Effector memory CD8-positive, alpha-beta T cell (primary cell): ENCODE measurements at regions not wholly inside any gene's neighbourhood (a gene's known extent, or its start where the extent isn't known, plus 50 kb on each side); places are given as distances from the start of the nearest gene placed in this dataset.
A peak's percentile ranks its signal among the peaks of the same experiment; 100 is the strongest.

ENCODE experiments used
- ATAC-seq: fragments of 150-1000 bp; cut with Tn5 transposase; replicated peaks from 2 replicates; pipeline ENCODE4 v1.10.0; 2021; ENCODE audit warnings: mild to moderate bottlenecking, moderate library complexity
- DNase-seq, 3 experiments: peaks; one replicate each; pipeline ENCODE4 v3.0.0; 2021
- H3K27ac Mint-ChIP-seq, 2 donors: one replicate each; pipeline ENCODE4 v1.8.0; 2022; ENCODE audit warnings: mild to moderate bottlenecking in 2 of 2, mixed read lengths in 2 of 2, moderate library complexity in 2 of 2
- H3K27me3 Mint-ChIP-seq, 2 donors: one replicate each; pipeline ENCODE4 v1.8.0; 2022; ENCODE audit warnings: mixed read lengths in 2 of 2
- H3K36me3 Mint-ChIP-seq: one replicate; pipeline ENCODE4 v1.8.0; 2022; ENCODE audit warnings: mild to moderate bottlenecking, moderate library complexity, mixed read lengths; ENCODE audit not compliant: insufficient read depth
- H3K4me1 Mint-ChIP-seq, 2 donors: one replicate each; pipeline ENCODE4 v1.8.0; 2022; ENCODE audit warnings: low read depth in 2 of 2, mixed read lengths in 2 of 2
- H3K4me3 Mint-ChIP-seq, 2 donors: one replicate each; pipeline ENCODE4 v1.8.0; 2022; ENCODE audit warnings: mild to moderate bottlenecking in 2 of 2, mixed read lengths in 2 of 2, moderate library complexity in 2 of 2
- H3K9me3 Mint-ChIP-seq, 2 donors: one replicate each; pipeline ENCODE4 v1.8.0; 2022; ENCODE audit warnings: mixed read lengths in 2 of 2

DNA sequence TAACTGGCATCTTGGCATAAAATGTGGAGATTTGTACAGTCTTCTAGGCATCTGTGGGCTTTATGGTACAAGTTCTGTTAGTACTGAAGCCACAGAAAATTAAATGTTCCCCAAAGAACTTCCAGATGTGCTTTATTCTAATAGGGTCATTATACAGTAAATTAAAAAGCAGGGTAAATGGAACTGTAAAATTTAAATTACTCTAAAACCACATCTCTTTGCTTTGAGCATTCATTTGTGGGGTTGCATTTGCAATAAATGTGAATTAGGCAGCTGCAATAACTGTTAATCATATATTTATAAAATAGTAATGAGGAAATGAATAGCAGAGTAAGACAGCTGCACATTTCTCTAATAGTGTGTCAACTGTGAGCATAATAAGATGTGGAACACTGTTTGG lies 151.5 kb downstream of the BUB3 start:
- H3K4me1 Mint-ChIP-seq: no peaks in the 10 kb centered on the region
- H3K4me3 Mint-ChIP-seq: no peak overlapping the region
- no peaks in the 10 kb centered on the region for H3K27me3 Mint-ChIP-seq
- peak overlapping the region in 1 of 2 donors; percentile 9 for H3K27ac Mint-ChIP-seq
- no peak for DNase-seq
- no peak for ATAC-seq
- H3K9me3 Mint-ChIP-seq: no peaks in the 10 kb centered on the region
- no peaks in the 10 kb centered on the region for H3K36me3 Mint-ChIP-seq

DNA sequence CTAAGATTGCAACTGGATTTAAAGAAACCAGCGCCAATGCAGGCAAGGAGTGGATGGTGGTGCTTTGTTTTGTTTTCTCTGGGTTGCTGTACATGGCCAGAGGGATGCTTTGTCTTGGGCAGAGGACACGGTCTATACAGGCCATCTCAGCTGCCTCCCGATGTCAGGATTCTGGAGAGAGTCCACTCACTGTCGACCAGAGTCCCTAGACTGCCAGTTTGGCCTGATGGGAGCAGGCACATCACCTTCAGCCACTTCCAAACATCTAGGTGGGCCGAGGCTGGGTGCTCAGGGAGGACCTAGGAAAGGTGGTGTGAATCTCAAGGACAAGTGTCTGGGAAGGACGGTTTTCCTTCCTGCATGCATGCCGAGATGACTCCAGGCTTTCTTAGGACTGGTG lies 152.1 kb downstream of the BUB3 start:
- DNase-seq (no peak), ATAC-seq (no peak)
- Mint-ChIP-seq H3K4me1 (no peaks in the 10 kb centered on the region), H3K36me3 (no peaks in the 10 kb centered on the region), H3K4me3 (no peak overlapping the region), H3K27me3 (no peaks in the 10 kb centered on the region), H3K9me3 (no peaks in the 10 kb centered on the region), H3K27ac (peak overlapping the region in 1 of 2 donors; percentile 9)

DNA sequence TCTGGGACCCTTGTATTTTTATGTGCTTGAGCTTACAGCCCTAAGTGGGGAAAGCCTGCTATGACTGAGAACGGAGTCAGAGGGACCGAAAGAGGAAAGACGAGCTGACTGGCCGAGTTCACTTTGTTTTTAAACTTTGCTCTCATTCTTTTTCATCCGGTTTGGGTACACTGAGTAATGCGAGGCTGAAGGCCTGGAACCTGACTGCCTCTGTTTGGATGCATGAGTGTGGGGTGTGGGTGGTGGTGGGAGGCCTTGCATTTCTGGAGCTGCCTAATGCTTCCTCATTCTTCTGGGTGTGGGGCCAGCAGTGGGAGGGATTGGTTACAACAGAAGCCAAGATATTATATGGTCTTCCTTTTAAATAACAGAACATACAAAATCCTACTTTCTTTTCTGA lies 155.5 kb downstream of the BUB3 start:
- no peak for ATAC-seq
- H3K27me3 Mint-ChIP-seq: no peaks in the 10 kb centered on the region
- no peaks in the 10 kb centered on the region for H3K4me1 Mint-ChIP-seq
- H3K27ac Mint-ChIP-seq: no peak overlapping the region
- no peaks in the 10 kb centered on the region for H3K9me3 Mint-ChIP-seq
- H3K4me3 Mint-ChIP-seq: no peak overlapping the region
- no peak for DNase-seq
- no peaks in the 10 kb centered on the region for H3K36me3 Mint-ChIP-seq

DNA sequence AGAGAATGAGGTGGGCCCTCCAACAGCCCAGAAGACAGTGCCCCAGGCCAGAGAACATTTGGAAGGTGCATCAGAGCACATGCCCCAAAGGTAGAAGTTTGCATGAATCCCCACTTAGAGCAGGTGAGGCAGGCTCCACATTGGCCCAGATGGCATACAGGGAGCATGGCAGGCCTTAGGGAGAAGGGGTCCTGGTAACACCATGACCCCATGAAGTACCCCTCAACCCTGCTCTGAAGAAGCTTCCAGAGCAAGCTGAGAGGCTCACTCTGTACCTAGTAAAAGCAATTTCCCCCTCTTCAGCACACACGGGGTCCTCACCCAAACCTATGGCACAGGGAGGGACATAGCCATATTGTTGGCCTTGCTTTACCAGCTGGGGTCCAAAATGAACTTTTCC lies 162.6 kb downstream of the BUB3 start:
- Mint-ChIP-seq H3K27ac (no peak overlapping the region), H3K4me1 (no peaks in the 10 kb centered on the region), H3K36me3 (no peaks in the 10 kb centered on the region), H3K27me3 (no peaks in the 10 kb centered on the region), H3K4me3 (no peak overlapping the region), H3K9me3 (no peaks in the 10 kb centered on the region)
- no peak for ATAC-seq
- DNase-seq: no peak

DNA sequence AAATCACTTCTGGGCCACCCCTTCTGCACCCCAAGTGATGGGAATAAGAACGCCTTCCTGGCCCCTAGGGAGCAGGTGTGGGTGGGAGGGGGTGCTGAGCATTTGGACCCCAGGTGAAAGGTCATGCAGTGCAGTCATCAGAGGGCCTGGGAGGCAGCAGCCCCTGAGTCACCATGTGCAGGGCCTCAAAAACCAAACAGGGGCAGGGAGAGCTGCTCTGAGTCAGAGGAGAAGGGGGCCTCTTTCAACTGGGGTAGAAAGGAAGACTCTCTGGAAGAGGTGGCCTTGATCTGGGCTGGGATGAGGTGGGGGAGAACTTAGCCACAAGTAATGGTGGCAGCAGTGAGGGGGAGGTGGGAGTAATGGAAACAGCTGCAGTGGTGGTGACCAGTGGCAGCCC lies 164.3 kb downstream of the BUB3 start:
- Mint-ChIP-seq H3K36me3 (no peaks in the 10 kb centered on the region), H3K4me3 (no peak overlapping the region), H3K27me3 (no peaks in the 10 kb centered on the region), H3K27ac (no peak overlapping the region), H3K4me1 (no peaks in the 10 kb centered on the region), H3K9me3 (no peaks in the 10 kb centered on the region)
- ATAC-seq: no peak
- no peak for DNase-seq

DNA sequence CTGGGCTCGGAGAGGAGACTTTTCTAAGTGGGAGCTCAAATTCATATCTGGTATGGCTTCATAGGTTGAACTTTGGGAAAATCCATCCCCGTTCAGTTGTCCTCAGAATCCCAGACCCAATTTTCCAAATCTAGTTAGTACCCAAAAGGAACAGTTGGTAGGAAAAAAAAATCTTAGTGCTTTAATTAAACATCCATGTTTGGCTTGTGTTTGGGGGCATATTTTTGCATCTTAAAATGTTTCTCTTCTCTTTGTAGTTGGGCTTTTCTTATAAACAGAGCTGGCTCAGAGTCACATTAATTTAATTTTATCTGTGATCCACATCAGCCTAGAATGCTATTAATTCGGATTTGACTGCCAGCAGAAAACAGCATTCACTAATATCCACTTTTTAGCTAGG lies 165.9 kb downstream of the BUB3 start:
- Mint-ChIP-seq H3K36me3 (no peaks in the 10 kb centered on the region), H3K27ac (no peak overlapping the region), H3K9me3 (no peaks in the 10 kb centered on the region), H3K4me3 (no peak overlapping the region), H3K4me1 (no peaks in the 10 kb centered on the region), H3K27me3 (no peaks in the 10 kb centered on the region)
- DNase-seq (no peak), ATAC-seq (no peak)

DNA sequence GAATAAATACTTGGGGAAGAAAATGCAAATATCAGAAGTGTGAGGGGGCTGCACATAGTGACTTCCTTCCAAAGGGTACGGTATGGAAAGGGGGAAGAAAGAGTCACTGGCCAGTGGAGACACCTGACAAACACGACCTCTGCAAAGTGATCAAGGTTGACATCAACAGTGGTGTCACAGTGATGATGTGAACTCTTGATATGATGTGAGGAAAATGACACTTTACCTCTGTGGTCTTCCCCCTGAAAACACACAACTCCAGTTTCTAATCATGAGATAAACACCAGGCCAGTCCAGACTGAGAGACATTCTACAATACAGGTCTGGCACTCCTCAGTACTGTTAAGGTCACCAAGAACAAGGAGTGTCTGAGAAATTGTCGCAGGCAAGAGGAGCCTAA lies 169.7 kb downstream of the BUB3 start:
- no peak for DNase-seq
- Mint-ChIP-seq H3K36me3 (no peaks in the 10 kb centered on the region), H3K27me3 (peaks cover 0 to 9% of the 10 kb centered on the region in 2 donors), H3K4me3 (no peak overlapping the region), H3K27ac (no peak overlapping the region), H3K4me1 (no peaks in the 10 kb centered on the region), H3K9me3 (peaks cover 0 to 6% of the 10 kb centered on the region in 2 donors)
- no peak for ATAC-seq

DNA sequence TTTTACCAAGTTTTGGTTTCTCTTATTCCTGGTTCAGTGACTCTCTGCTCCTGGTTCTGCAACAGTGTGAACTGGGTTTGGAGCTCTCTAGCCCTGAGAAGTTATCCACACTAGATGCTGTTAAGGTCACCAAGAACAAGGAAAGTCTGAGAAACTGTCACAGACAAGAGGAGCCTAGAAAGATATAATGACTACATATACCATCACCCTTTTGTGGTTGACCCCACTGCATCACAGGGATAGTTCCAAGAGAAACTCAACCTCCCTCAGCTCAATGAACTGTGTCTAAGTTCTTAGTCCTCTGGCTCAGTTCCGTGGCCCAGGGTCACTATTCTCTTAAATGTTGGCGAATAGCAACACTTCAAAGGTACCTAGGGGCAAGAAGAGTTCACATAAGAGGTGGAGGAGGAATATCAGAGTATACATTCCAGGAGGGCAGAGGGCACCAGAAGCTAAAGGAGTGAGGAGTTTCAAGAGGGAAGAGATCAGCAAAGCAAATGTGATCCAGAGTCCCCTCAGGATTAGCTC lies 171.5 kb downstream of the BUB3 start:
- Mint-ChIP-seq H3K4me3 (no peak overlapping the region), H3K4me1 (no peaks in the 10 kb centered on the region), H3K9me3 (peaks cover 0 to 6% of the 10 kb centered on the region in 2 donors), H3K27ac (no peak overlapping the region), H3K27me3 (peaks cover 0 to 12% of the 10 kb centered on the region in 2 donors), H3K36me3 (no peaks in the 10 kb centered on the region)
- DNase-seq (no peak), ATAC-seq (no peak)

DNA sequence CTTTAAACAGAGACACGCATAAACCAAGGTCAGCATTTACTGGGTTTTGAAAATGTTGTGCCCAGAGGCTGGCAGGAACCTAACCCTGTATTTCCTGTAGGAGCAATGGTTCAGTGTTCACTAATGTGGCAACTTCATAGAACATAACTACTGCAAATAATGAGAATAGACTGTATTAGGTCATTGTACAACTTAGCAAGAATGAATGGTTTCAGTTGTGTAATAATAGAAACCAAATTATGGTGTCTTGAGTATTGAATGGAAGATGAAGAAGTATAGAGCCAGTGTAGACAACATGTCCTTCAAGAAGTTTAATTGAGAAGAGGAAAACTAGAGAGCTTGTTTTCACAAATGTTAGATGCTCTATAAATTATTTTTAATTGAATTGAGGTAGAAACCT lies 172.5 kb downstream of the BUB3 start:
- H3K9me3 Mint-ChIP-seq: peaks cover 0 to 6% of the 10 kb centered on the region in 2 donors
- H3K4me1 Mint-ChIP-seq: no peaks in the 10 kb centered on the region
- H3K36me3 Mint-ChIP-seq: no peaks in the 10 kb centered on the region
- DNase-seq (no peak), ATAC-seq (no peak)
- H3K27me3 Mint-ChIP-seq: peaks cover 0 to 12% of the 10 kb centered on the region in 2 donors
- H3K4me3 Mint-ChIP-seq: no peak overlapping the region
- no peak overlapping the region for H3K27ac Mint-ChIP-seq

DNA sequence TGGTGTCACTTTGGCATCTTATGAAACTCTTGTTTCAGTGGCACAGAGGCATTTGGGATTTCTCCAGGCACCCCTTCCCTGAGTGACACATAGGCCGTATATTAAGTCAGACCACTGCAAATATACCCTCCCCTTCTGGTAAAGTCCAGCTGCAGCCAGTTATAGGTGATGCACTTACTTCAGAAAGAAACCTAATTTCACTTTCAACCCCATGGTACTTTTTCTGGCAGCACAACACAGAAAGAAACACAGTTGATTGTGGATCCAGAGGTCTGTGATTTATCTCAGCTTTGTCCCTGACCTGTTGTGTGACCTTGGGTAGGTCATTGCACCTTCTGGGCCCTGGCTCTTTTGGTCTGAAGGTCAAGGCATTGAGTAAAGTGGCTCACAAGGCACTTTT lies 173.2 kb downstream of the BUB3 start:
- Mint-ChIP-seq H3K36me3 (no peaks in the 10 kb centered on the region), H3K4me3 (no peak overlapping the region), H3K27ac (no peak overlapping the region), H3K4me1 (no peaks in the 10 kb centered on the region), H3K9me3 (peaks cover 0 to 6% of the 10 kb centered on the region in 2 donors), H3K27me3 (peaks cover 0 to 12% of the 10 kb centered on the region in 2 donors)
- ATAC-seq: no peak
- no peak for DNase-seq

DNA sequence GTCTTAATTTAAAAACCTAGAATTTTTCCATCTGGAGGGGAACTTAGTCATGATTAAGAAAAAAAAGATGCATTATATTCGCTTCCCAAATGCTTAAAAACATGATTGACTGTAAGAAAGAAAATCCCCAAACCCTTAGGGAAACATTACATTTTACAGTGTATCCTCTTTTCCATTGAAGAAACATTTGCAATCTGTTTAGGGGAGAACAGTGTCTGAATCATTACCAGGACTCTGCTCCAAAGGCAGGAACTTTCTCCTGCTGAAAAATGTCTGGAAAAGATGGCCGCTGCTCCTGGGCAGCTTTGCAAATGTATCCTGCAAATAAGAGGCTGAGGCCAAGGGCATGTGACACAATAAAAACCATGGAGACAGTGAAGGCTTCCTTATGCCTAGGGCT lies 173.7 kb downstream of the BUB3 start:
- peaks cover 0 to 6% of the 10 kb centered on the region in 2 donors for H3K9me3 Mint-ChIP-seq
- H3K4me3 Mint-ChIP-seq: no peak overlapping the region
- H3K27me3 Mint-ChIP-seq: peaks cover 0 to 12% of the 10 kb centered on the region in 2 donors

DNA sequence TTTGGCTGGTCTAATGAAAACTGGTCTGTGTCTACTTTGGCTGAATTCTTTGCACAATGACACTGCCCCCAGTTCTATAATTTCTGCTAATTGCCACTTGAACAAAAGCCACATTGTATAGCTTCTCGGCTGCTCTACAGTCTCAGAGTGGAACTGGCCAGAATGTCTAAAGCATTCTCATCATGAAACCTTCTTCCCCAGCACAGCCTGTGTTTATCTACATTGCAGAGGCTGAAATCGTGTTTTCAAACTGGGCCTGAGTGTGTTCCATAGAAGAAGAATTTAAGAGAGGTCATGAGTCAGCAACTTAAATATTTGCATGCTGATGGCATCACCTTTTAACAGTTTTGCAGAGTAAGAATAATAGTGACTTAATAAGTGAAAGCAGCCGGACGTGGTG lies 177.2 kb downstream of the BUB3 start:
- Mint-ChIP-seq H3K27me3 (peaks cover 0 to 7% of the 10 kb centered on the region in 2 donors), H3K36me3 (no peaks in the 10 kb centered on the region), H3K4me3 (no peak overlapping the region), H3K9me3 (peaks cover 0 to 5% of the 10 kb centered on the region in 2 donors), H3K27ac (no peak overlapping the region), H3K4me1 (no peaks in the 10 kb centered on the region)
- ATAC-seq (no peak), DNase-seq (no peak)

More for the DNA sequence above, 173.7 kb downstream of the BUB3 start:
- ATAC-seq: no peak
- Mint-ChIP-seq H3K27ac (no peak overlapping the region), H3K4me1 (no peaks in the 10 kb centered on the region), H3K36me3 (no peaks in the 10 kb centered on the region)
- DNase-seq: no peak

DNA sequence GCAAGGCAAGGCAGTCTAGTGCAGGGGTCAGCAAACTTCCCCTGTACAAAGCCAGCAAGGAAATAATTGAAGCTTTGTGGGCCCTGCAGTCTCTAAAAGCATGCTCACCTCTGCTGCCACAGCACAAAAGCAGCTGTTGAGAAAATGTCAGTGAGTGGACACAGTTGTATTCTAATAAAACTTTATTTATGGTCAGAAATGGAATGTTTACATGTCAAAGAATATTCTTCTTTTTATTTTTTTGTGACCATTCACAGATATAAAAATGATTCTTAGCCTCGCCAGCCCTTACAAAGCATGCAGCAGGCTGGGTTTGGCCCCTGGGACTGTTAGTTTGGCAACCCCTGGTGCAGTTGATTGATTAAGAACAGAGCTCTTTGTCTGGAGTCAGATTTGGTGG lies 192.4 kb downstream of the BUB3 start:
- no peak for ATAC-seq
- Mint-ChIP-seq H3K9me3 (no peaks in the 10 kb centered on the region), H3K4me1 (no peaks in the 10 kb centered on the region), H3K27ac (no peak overlapping the region), H3K36me3 (peaks cover 3% of the 10 kb centered on the region), H3K4me3 (no peak overlapping the region), H3K27me3 (peaks cover 7 to 10% of the 10 kb centered on the region in 2 donors)
- no peak for DNase-seq

DNA sequence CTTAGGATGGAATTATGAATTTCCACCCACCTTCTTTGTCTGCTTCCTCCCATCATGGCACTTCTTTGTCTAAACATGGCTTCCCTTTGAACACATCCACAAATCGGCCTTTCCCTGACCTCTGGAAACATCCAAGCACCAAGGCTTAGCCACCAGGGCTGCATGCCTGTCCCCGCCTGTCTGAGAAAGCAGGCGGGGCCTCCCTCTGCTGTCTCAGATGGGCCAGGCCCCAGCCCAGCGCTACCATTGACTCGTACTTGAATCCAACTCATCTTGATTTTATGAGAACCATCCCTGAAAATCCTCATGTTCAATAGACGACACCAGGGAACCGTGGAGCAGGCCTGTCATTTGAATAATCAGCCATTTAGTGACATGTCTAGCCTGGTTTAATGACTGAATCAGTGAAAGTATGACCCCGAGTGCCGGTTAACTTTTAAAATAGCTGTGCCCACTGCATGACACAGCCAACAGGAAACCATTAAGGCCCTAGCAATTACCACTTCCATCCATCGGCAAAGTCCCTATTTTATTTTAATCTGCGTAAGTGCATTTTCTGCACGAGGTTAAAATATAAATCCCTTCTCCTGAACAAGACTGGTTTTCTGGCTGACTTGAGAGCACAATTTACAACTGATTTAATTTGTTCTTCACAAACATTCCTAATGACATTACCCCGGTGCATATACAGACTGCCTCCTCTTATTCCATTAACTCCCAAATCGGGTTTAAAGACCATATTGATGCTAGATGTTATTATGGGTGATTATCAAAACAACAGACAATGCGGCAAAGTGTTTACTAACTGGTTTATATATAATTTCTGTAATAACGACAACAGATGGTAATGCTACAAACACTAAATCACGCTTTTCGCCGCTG lies 194.7 kb downstream of the BUB3 start:
- Mint-ChIP-seq H3K4me1 (no peaks in the 10 kb centered on the region), H3K27me3 (peaks cover 0 to under 1% of the 10 kb centered on the region in 2 donors), H3K4me3 (no peak overlapping the region), H3K36me3 (peaks cover 3% of the 10 kb centered on the region), H3K9me3 (no peaks in the 10 kb centered on the region), H3K27ac (no peak overlapping the region)
- DNase-seq (no peak), ATAC-seq (no peak)
